ENCODE measurements at regions not wholly inside any gene's neighbourhood (a gene's known extent, or its start where the extent isn't known, plus 50 kb on each side); places are given as distances from the start of the nearest gene placed in this dataset.
"Not testable (repeated sequence)": the region's sequence is repeated elsewhere in the genome, so short reads cannot be mapped to it uniquely, and the experiment has no call there.

DNA sequence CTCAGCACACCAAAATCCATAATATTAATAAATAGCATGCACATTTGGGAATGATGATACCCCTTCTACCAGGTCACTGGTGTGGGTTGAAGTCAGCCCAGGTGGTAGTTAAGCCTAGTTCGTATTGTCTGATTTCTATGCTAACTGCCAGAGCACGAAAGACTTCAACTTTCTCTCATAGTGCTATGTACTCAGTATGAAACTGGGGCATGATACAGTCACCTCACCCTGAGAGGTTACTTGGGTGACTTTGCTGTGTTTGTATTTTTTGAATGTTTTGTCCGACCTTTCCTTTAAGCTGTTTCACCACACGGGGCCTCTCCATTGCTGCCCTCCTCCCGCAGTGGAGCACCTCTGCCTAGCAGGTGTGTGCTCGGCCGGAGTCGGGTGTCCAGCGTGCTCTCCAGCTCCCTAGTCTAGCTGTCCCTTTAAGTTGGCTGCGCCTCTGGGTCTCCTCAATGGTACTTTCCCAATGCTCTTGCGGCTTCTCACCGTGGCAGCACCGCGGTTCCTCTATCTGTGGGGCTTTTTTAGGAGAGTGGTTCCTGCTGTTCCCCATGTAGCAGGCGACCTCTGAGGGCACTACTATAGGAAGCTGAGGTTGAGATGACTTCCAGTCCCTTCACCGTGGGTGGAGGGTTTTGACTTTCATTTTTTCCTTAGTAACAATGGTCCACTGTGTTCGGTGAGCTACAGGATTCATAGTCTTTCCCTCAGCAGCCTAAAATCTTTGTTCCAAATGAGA is 524.0 kb upstream of the PFKP start:
- DNase-seq (ENCODE audit: low spot score), result no peak

- no peak for DNase-seq (ENCODE audit: low spot score)
These were observed 526.2 kb upstream of the PFKP start for GRCh38 chr10:2541176-2541575.

DNA sequence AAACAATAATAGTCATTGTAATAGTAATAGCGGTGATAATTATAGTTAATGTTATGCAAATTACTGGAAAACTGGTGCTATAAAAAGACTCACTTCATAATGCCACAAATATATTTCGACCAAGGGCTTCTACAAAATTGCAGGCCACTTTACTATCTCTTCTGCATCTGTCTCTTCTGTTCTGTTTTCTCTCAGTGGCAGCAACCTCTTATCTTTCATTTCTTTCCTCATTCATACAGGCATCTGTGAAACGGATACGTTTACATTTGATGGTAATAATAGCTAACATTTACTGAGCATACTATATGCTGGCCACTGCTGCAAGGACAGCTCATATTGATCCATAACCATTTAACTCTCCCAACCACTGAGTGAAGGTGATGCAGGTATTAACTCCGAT is 537.4 kb upstream of the PFKP start:
- DNase-seq (ENCODE audit: low spot score), result no peak

GRCh38 chr10:2525781-2526180 is 541.6 kb upstream of the PFKP start:
- no peak for DNase-seq (ENCODE audit: low spot score)

DNA sequence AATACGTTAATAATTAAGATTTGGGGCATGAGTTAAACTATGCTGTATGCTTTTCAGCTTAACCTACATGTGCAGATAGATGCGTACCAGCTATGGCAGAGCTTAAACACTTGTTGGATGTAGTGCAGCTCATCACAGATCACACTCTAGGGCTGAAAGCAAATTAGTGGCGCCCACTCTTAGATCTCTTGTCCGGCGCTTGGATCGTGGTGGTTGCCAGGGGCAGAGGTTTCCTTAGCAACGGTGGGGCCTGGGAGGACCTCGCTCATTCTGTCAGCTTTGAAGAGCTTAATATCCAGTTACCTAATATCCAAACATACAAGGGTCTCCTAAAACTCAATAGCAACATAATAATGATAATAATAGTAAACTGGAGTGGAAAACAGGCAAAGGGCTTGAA is 548.2 kb upstream of the PFKP start:
- DNase-seq (ENCODE audit: low spot score), result no peak

- no peak for DNase-seq (ENCODE audit: low spot score)
These were observed 558.2 kb upstream of the PFKP start for GRCh38 chr10:2509081-2509531.

- DNase-seq (ENCODE audit: low spot score), result not testable (repeated sequence)
These were observed 565.9 kb upstream of the PFKP start for GRCh38 chr10:2501366-2501940.

DNA sequence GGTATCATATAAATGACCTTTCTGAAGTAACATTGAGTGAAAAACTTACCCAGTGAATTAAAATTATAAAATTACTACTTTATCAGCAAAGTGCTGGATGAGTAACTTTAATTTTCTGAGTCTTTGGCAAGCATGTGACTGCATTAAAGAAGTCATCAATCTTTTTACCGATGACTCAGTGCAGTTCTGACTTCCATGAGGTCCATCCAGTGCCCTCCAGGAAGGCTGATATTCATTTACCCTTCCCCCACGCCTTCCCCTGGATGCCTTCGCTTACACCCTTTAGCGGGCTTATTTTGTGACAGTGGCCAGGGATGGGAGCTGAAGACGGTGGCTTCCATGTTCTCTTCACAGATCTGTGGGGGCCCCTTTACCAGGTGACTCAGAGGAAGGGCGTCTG is 572.9 kb upstream of the PFKP start:
- DNase-seq (ENCODE audit: low spot score), result no peak

- DNase-seq (ENCODE audit: low spot score), result no peak
These were observed 578.8 kb upstream of the PFKP start for GRCh38 chr10:2488446-2489005.

GRCh38 chr10:2487921-2488320 is 579.4 kb upstream of the PFKP start:
- DNase-seq (ENCODE audit: low spot score), result no peak

DNA sequence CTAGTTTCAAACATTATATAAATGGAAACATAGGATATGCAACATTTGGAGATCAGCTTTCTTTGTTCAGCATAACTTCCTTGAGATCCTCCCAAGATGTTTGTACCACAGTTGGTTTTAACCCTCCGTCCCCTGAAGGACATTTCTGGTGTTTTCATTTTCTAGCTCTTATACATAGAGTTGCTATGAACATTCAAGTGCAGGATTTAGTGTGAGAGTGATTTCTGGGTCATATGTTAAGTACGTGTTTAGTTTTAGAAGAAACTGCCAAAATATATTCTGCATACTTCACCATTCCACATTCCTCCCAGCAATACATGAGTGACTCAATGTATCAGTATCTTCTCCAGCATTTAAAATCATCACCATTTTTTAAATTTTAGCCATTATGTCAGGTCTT is 588.7 kb upstream of the PFKP start:
- DNase-seq (ENCODE audit: low spot score), result no peak

GRCh38 chr10:2476812-2477553 is 590.4 kb upstream of the PFKP start:
- no peak for DNase-seq (ENCODE audit: low spot score)

DNA sequence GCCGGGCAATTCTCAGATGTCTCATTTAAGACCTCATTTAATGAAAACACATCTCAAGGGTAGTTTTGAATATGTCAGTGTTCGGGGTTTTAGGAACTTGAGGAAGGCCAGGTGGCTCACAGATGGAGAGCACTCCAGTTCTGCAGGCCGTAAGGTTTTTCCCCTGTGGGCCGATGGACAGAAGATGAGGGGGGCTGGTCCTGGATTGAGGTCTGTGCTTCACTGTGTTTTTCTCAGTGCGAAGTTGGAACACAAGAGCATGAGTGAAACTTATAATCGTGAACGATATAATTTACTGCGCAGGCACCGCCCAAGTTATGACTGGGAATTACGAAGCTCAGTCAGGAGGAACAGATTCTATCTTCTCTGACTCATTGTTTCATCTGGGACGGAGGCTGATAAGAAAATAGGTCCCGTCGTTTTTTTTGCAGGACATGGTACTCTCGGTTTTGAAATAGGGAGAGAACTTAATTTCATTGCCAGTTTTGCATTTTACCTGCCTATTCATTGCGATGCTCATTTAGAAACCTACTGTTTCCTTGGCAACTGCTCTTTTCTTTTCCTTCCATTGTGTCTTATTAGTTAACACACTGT is 591.0 kb upstream of the PFKP start:
- peak; percentile 70 for DNase-seq (ENCODE audit: low spot score)

GRCh38 chr10:2475711-2476217 is 591.6 kb upstream of the PFKP start:
- no peak for DNase-seq (ENCODE audit: low spot score)

- DNase-seq (ENCODE audit: low spot score), result no peak
These were observed 595.5 kb upstream of the PFKP start for GRCh38 chr10:2471811-2472210.

- DNase-seq (ENCODE audit: low spot score), result no peak
These were observed 597.5 kb upstream of the PFKP start for GRCh38 chr10:2469802-2470201.

- no peak for DNase-seq (ENCODE audit: low spot score)
These were observed 602.9 kb upstream of the PFKP start for GRCh38 chr10:2464483-2464882.

GRCh38 chr10:2463316-2463715 is 604.0 kb upstream of the PFKP start:
- DNase-seq (ENCODE audit: low spot score), result no peak

- no peak for DNase-seq (ENCODE audit: low spot score)
These were observed 604.8 kb upstream of the PFKP start for GRCh38 chr10:2462581-2462980.

DNA sequence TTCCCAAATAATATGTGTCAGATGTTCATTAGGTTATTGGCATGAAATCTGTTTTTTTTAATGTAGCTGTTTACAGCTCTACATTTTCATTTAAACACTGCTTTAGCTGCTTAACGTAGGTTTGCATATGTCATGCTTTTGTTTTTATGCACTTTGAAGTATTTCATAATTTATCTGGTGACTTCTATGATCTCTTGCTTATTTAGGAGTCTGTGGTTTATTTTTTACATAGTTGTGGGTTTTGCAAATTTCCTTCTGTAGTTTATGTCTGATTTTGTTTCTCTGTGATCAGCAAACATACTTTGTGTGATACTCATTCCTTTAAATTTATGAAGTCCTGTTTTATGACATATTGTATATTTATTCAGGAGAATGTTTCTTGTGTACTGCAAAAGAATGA is 606.5 kb upstream of the PFKP start:
- no peak for DNase-seq (ENCODE audit: low spot score)

GRCh38 chr10:2459713-2460112 is 607.6 kb upstream of the PFKP start:
- no peak for DNase-seq (ENCODE audit: low spot score)

GRCh38 chr10:2456834-2457233 is 610.5 kb upstream of the PFKP start:
- no peak for DNase-seq (ENCODE audit: low spot score)
